ENCODE measurements at regions not wholly inside any gene's neighbourhood (a gene's known extent, or its start where the extent isn't known, plus 50 kb on each side); places are given as distances from the start of the nearest gene placed in this dataset.

GRCh38 chr10:111199587-111199986 is 122.8 kb downstream of the ADRA2A start:
- Mint-ChIP-seq H3K9me3 (ENCODE audit: low read depth, unreplicated experiment) (no peaks in the 10 kb centered on the region), H3K4me1 (ENCODE audit: low read depth, unreplicated experiment) (peaks cover 9% of the 10 kb centered on the region), H3K4me3 (ENCODE audit: low read depth, unreplicated experiment) (no peak overlapping the region), H3K36me3 (ENCODE audit: insufficient read depth, unreplicated experiment) (no peaks in the 10 kb centered on the region), H3K27ac (ENCODE audit: unreplicated experiment) (no peak overlapping the region), H3K27me3 (ENCODE audit: unreplicated experiment) (no peaks in the 10 kb centered on the region)
- intact Hi-C loops (cut with micrococcal nuclease; ENCODE audit: unreplicated experiment) = no loop called here
- CTCF ChIA-PET = no interaction called here
- TF ChIP-seq CTCF (IDR thresholded peaks at IDR 0.05; ENCODE audit: unreplicated experiment) = no peak
- no peak for DNase-seq
- no TSS peak for BruUV-seq (replicated peaks)

DNA sequence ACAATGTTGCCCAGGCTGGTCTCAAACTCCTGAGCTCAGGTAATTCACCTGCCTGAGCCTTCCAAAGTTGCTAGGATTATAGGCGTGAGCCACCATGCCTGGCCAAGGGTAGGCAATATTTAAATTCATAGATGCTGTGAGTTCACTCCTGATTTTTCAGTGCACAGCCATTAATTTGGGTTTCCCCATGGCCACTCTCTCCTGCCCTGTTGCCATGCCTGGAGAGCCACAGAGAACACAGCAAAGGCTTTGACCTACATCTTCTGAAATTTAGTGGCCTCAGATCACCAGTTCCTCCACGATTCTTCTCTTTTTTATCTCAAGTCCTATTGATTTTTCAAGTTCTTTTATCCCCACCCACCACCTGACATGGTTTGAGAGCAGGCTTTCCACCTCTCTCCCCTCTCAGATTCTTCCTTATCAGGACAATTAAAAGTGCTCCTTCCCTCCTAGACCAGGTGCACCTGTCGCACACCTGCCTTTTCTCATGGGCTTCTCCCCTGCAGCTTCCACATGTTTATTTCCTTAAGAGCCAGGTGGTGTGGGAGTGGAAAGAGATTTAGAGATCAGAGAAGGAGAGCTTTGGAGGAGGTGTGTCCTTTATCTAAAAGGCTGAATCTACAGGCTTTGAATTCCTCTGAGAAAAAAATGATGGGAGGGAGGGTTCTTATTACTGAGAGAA is 123.8 kb downstream of the ADRA2A start:
- CTCF ChIA-PET = no interaction called here
- intact Hi-C loops (cut with micrococcal nuclease; ENCODE audit: unreplicated experiment) = no loop called here
- no TSS peak for BruUV-seq (replicated peaks)
- no peaks in the 10 kb centered on the region for H3K27me3 Mint-ChIP-seq (ENCODE audit: unreplicated experiment)
- H3K9me3 Mint-ChIP-seq (ENCODE audit: low read depth, unreplicated experiment) = no peaks in the 10 kb centered on the region
- no peaks in the 10 kb centered on the region for H3K36me3 Mint-ChIP-seq (ENCODE audit: insufficient read depth, unreplicated experiment)
- no peak for DNase-seq
- H3K27ac Mint-ChIP-seq (ENCODE audit: unreplicated experiment) = no peak overlapping the region
- H3K4me1 Mint-ChIP-seq (ENCODE audit: low read depth, unreplicated experiment) = peaks cover 9% of the 10 kb centered on the region
- H3K4me3 Mint-ChIP-seq (ENCODE audit: low read depth, unreplicated experiment) = no peak overlapping the region
- TF ChIP-seq CTCF (IDR thresholded peaks at IDR 0.05; ENCODE audit: unreplicated experiment) = no peak

- no peak overlapping the region for H3K27ac Mint-ChIP-seq (ENCODE audit: unreplicated experiment)
- no peak for TF ChIP-seq CTCF (IDR thresholded peaks at IDR 0.05; ENCODE audit: unreplicated experiment)
- H3K27me3 Mint-ChIP-seq (ENCODE audit: unreplicated experiment) = no peaks in the 10 kb centered on the region
- H3K36me3 Mint-ChIP-seq (ENCODE audit: insufficient read depth, unreplicated experiment) = no peaks in the 10 kb centered on the region
- no peaks in the 10 kb centered on the region for H3K9me3 Mint-ChIP-seq (ENCODE audit: low read depth, unreplicated experiment)
- BruUV-seq (replicated peaks) = no TSS peak
- H3K4me1 Mint-ChIP-seq (ENCODE audit: low read depth, unreplicated experiment) = peaks cover 18% of the 10 kb centered on the region
- CTCF ChIA-PET = no interaction called here
- intact Hi-C loops (cut with micrococcal nuclease; ENCODE audit: unreplicated experiment) = no loop called here
- DNase-seq = no peak
- H3K4me3 Mint-ChIP-seq (ENCODE audit: low read depth, unreplicated experiment) = no peak overlapping the region
Observed at GRCh38 chr10:111203615-111204014, 126.8 kb downstream of the ADRA2A start.

- Mint-ChIP-seq H3K4me3 (ENCODE audit: low read depth, unreplicated experiment) (no peak overlapping the region), H3K27me3 (ENCODE audit: unreplicated experiment) (no peaks in the 10 kb centered on the region)
- intact Hi-C loops (cut with micrococcal nuclease; ENCODE audit: unreplicated experiment) = no loop called here
Observed at GRCh38 chr10:111204838-111205237, 128.0 kb downstream of the ADRA2A start.

More at GRCh38 chr10:111204838-111205237, 128.0 kb downstream of the ADRA2A start:
- TF ChIP-seq CTCF (IDR thresholded peaks at IDR 0.05; ENCODE audit: unreplicated experiment) = no peak
- Mint-ChIP-seq H3K4me1 (ENCODE audit: low read depth, unreplicated experiment) (peaks cover 18% of the 10 kb centered on the region), H3K36me3 (ENCODE audit: insufficient read depth, unreplicated experiment) (no peaks in the 10 kb centered on the region), H3K27ac (ENCODE audit: unreplicated experiment) (no peak overlapping the region), H3K9me3 (ENCODE audit: low read depth, unreplicated experiment) (no peaks in the 10 kb centered on the region)
- no TSS peak for BruUV-seq (replicated peaks)
- DNase-seq = no peak
- CTCF ChIA-PET = no interaction called here
